Neural progenitor cell (in vitro differentiated cells): ENCODE measurements at regions not wholly inside any gene's neighbourhood (a gene's known extent, or its start where the extent isn't known, plus 50 kb on each side); places are given as distances from the start of the nearest gene placed in this dataset.

ENCODE experiments used
- DNase-seq: peaks from one replicate; pipeline ENCODE4 v3.0.0-alpha.2; 2016; ENCODE audit warnings: low spot score
- H2AFZ ChIP-seq: fragments of 200-600 bp; sonication (generic); replicated peaks from 2 replicates; pipeline ENCODE4 v1.6.1; 2016; ENCODE audit warnings: antibody characterized with exemption
- H3F3A ChIP-seq: fragments of 200-600 bp; sonication (generic); 2 replicates; pipeline ENCODE4 v1.6.1; 2016; ENCODE audit warnings: antibody characterized with exemption, low read depth
- H3K27ac ChIP-seq: fragments of 200-600 bp; sonication (generic); 2 replicates; pipeline ENCODE4 v1.5.1; 2016; ENCODE audit warnings: mild to moderate bottlenecking
- H3K27me3 ChIP-seq: fragments of 200-600 bp; sonication (generic); 2 replicates; pipeline ENCODE4 v1.6.1; 2016; ENCODE audit warnings: mild to moderate bottlenecking, moderate library complexity
- H3K36me3 ChIP-seq: fragments of 200-600 bp; sonication (generic); 2 replicates; pipeline ENCODE4 v1.5.1; 2016
- H3K4me1 ChIP-seq: fragments of 200-600 bp; sonication (generic); 2 replicates; pipeline ENCODE4 v1.6.1; 2016; ENCODE audit warnings: mixed run types
- H3K4me2 ChIP-seq: fragments of 200-600 bp; sonication (generic); 2 replicates; pipeline ENCODE4 v1.6.1; 2016
- H3K4me3 ChIP-seq: fragments of 200-600 bp; sonication (generic); 2 replicates; pipeline ENCODE4 v1.5.1; 2016
- H3K79me2 ChIP-seq: fragments of 200-600 bp; sonication (generic); 2 replicates; pipeline ENCODE4 v1.6.1; 2016; ENCODE audit warnings: low read depth
- H3K9ac ChIP-seq: fragments of 200-600 bp; sonication (generic); 2 replicates; pipeline ENCODE4 v1.6.1; 2016
- H3K9me3 ChIP-seq: fragments of 200-600 bp; sonication (generic); 2 replicates; pipeline ENCODE4 v1.5.1; 2016; ENCODE audit warnings: low read depth
- H4K20me1 ChIP-seq: fragments of 200-600 bp; sonication (generic); 2 replicates; pipeline ENCODE4 v1.6.1; 2016; ENCODE audit warnings: low read depth
- H3K27ac Mint-ChIP-seq: 3 replicates; pipeline ENCODE4 v1.8.0; 2021; ENCODE audit warnings: mixed read lengths
- H3K27me3 Mint-ChIP-seq: 2 replicates; pipeline ENCODE4 v1.8.0; 2022; ENCODE audit warnings: low read depth, mild to moderate bottlenecking, inconsistent platforms, moderate library complexity, mixed read lengths; ENCODE audit not compliant: insufficient read depth
- H3K36me3 Mint-ChIP-seq: 3 replicates; pipeline ENCODE4 v1.8.0; 2021; ENCODE audit warnings: mixed read lengths
- H3K4me1 Mint-ChIP-seq: 3 replicates; pipeline ENCODE4 v1.8.0; 2021; ENCODE audit warnings: mixed read lengths
- H3K4me3 Mint-ChIP-seq: 3 replicates; pipeline ENCODE4 v1.8.0; 2021; ENCODE audit warnings: mild to moderate bottlenecking, moderate library complexity, mixed read lengths
- H3K9me3 Mint-ChIP-seq: 3 replicates; pipeline ENCODE4 v1.8.0; 2020; ENCODE audit warnings: mixed read lengths
- EZH2 ChIP-seq: fragments of 200-600 bp; sonication (generic); IDR thresholded peaks from 2 replicates; pipeline ENCODE4 v1.6.1; 2017; ENCODE audit warnings: antibody characterized with exemption, mild to moderate bottlenecking, moderate library complexity
- EZH2phosphoT487 ChIP-seq: fragments of 200-600 bp; sonication (generic); IDR thresholded peaks from 2 replicates; pipeline ENCODE4 v1.6.1; 2017; ENCODE audit warnings: antibody characterized with exemption
- TF ChIP-seq, protein P1 (sequence below): fragments of 200-600 bp; sonication (generic); IDR thresholded peaks from 2 replicates; pipeline ENCODE4 v1.5.1; 2017; ENCODE audit warnings: antibody characterized with exemption, mild to moderate bottlenecking

- H3K27ac Mint-ChIP-seq, result no peak overlapping the region
- Histone ChIP-seq H3K4me1 (no peaks in the 10 kb centered on the region), H3K9ac (no peak overlapping the region), H3K4me2 (no peak overlapping the region), H2AFZ (no peak overlapping the region), H3K79me2 (no peaks in the 10 kb centered on the region), H3K9me3 (no peaks in the 10 kb centered on the region), H3K27me3 (no peaks in the 10 kb centered on the region), H4K20me1 (no peaks in the 10 kb centered on the region), H3K36me3 (no peaks in the 10 kb centered on the region), H3K4me3 (no peak overlapping the region), H3F3A (no peaks in the 10 kb centered on the region), H3K27ac (no peak overlapping the region)
- no peaks in the 10 kb centered on the region for H3K36me3 Mint-ChIP-seq
- no peaks in the 10 kb centered on the region for H3K4me1 Mint-ChIP-seq
- DNase-seq, result no peak
- no peak for TF ChIP-seq EZH2phosphoT487
- no peak for TF ChIP-seq EZH2
- TF ChIP-seq, protein P1, sequence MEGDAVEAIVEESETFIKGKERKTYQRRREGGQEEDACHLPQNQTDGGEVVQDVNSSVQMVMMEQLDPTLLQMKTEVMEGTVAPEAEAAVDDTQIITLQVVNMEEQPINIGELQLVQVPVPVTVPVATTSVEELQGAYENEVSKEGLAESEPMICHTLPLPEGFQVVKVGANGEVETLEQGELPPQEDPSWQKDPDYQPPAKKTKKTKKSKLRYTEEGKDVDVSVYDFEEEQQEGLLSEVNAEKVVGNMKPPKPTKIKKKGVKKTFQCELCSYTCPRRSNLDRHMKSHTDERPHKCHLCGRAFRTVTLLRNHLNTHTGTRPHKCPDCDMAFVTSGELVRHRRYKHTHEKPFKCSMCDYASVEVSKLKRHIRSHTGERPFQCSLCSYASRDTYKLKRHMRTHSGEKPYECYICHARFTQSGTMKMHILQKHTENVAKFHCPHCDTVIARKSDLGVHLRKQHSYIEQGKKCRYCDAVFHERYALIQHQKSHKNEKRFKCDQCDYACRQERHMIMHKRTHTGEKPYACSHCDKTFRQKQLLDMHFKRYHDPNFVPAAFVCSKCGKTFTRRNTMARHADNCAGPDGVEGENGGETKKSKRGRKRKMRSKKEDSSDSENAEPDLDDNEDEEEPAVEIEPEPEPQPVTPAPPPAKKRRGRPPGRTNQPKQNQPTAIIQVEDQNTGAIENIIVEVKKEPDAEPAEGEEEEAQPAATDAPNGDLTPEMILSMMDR, result no peak
- no peak overlapping the region for H3K4me3 Mint-ChIP-seq
- no peaks in the 10 kb centered on the region for H3K9me3 Mint-ChIP-seq
- no peaks in the 10 kb centered on the region for H3K27me3 Mint-ChIP-seq
Measured at GRCh38 chrX:22740836-22741235, 258.9 kb upstream of the DDX53 start.

- Histone ChIP-seq H3K27ac (no peak overlapping the region), H3K9me3 (peaks cover 3% of the 10 kb centered on the region), H3K4me2 (no peak overlapping the region), H3K27me3 (no peaks in the 10 kb centered on the region), H3K4me3 (no peak overlapping the region), H3K36me3 (no peaks in the 10 kb centered on the region), H2AFZ (no peak overlapping the region), H3K9ac (no peak overlapping the region), H3F3A (no peaks in the 10 kb centered on the region), H3K79me2 (no peaks in the 10 kb centered on the region), H4K20me1 (no peaks in the 10 kb centered on the region), H3K4me1 (no peaks in the 10 kb centered on the region)
- no peaks in the 10 kb centered on the region for H3K36me3 Mint-ChIP-seq
- no peak overlapping the region for H3K27ac Mint-ChIP-seq
- H3K4me3 Mint-ChIP-seq, result no peak overlapping the region
- H3K9me3 Mint-ChIP-seq, result no peaks in the 10 kb centered on the region
- no peaks in the 10 kb centered on the region for H3K4me1 Mint-ChIP-seq
- DNase-seq, result no peak
- H3K27me3 Mint-ChIP-seq, result no peaks in the 10 kb centered on the region
- TF ChIP-seq, protein P1, result no peak
- TF ChIP-seq EZH2phosphoT487 (no peak), EZH2 (no peak)
Measured at GRCh38 chrX:22742174-22742573, 257.6 kb upstream of the DDX53 start.

GRCh38 chrX:22746081-22746480 is 253.7 kb upstream of the DDX53 start:
- H3K4me2 ChIP-seq, result no peak overlapping the region

More at GRCh38 chrX:22746081-22746480, 253.7 kb upstream of the DDX53 start:
- Mint-ChIP-seq H3K9me3 (no peaks in the 10 kb centered on the region), H3K4me3 (no peak overlapping the region), H3K4me1 (no peaks in the 10 kb centered on the region), H3K36me3 (no peaks in the 10 kb centered on the region), H3K27me3 (no peaks in the 10 kb centered on the region), H3K27ac (no peak overlapping the region)
- no peak for DNase-seq
- TF ChIP-seq, protein P1, result no peak
- TF ChIP-seq EZH2, result no peak
- no peak for TF ChIP-seq EZH2phosphoT487
- no peak overlapping the region for H3K27ac ChIP-seq
- H3K9me3 ChIP-seq, result peaks cover 3% of the 10 kb centered on the region
- no peak overlapping the region for H3K9ac ChIP-seq
- H4K20me1 ChIP-seq, result no peaks in the 10 kb centered on the region
- H3K27me3 ChIP-seq, result no peaks in the 10 kb centered on the region
- H3K4me1 ChIP-seq, result no peaks in the 10 kb centered on the region
- H2AFZ ChIP-seq, result no peak overlapping the region
- no peaks in the 10 kb centered on the region for H3K36me3 ChIP-seq
- H3F3A ChIP-seq, result no peaks in the 10 kb centered on the region
- H3K79me2 ChIP-seq, result no peaks in the 10 kb centered on the region
- no peak overlapping the region for H3K4me3 ChIP-seq
